GM23338 (cell line): ENCODE measurements at regions not wholly inside any gene's neighbourhood (a gene's known extent, or its start where the extent isn't known, plus 50 kb on each side); places are given as distances from the start of the nearest gene placed in this dataset.

Experiments
- ATAC-seq: fragments of 200-7000 bp; cut with Tn5 transposase; 3 replicates; pipeline ENCODE4 v1.9.1; 2020
- DNase-seq: peaks from one replicate; pipeline ENCODE4 v3.0.0-alpha.2; 2015; ENCODE audit warnings: low spot score
- H2AFZ ChIP-seq: fragments of 200-600 bp; sonication (generic); 2 replicates; pipeline ENCODE4 v1.8.0; 2016; ENCODE audit warnings: antibody characterized with exemption, mild to moderate bottlenecking, moderate library complexity
- H3F3A ChIP-seq: fragments of 200-600 bp; sonication (generic); replicated peaks from 2 replicates; pipeline ENCODE4 v1.8.0; 2017; ENCODE audit warnings: antibody characterized with exemption, mixed run types, low read depth
- H3K27ac ChIP-seq: fragments of 200-600 bp; sonication (generic); 2 replicates; pipeline ENCODE4 v1.6.1; 2016; ENCODE audit warnings: low read depth
- H3K27me3 ChIP-seq: fragments of 200-600 bp; sonication (generic); 2 replicates; pipeline ENCODE4 v1.8.0; 2016; ENCODE audit warnings: mild to moderate bottlenecking, mixed run types, moderate library complexity; ENCODE audit not compliant: insufficient read depth
- H3K36me3 ChIP-seq: fragments of 200-600 bp; sonication (generic); 2 replicates; pipeline ENCODE4 v1.8.0; 2016; ENCODE audit warnings: mild to moderate bottlenecking; ENCODE audit not compliant: insufficient read depth
- H3K4me1 ChIP-seq: fragments of 200-600 bp; sonication (generic); 2 replicates; pipeline ENCODE4 v1.8.0; 2016; ENCODE audit warnings: mild to moderate bottlenecking, moderate library complexity; ENCODE audit not compliant: insufficient read depth
- H3K4me2 ChIP-seq: fragments of 200-600 bp; sonication (generic); 2 replicates; pipeline ENCODE4 v1.7.1; 2017; ENCODE audit warnings: mixed run types
- H3K4me3 ChIP-seq: fragments of 200-600 bp; sonication (generic); 2 replicates; pipeline ENCODE4 v1.6.1; 2016; ENCODE audit warnings: mixed run types
- H3K79me2 ChIP-seq: fragments of 200-600 bp; sonication (generic); replicated peaks from 2 replicates; pipeline ENCODE4 v1.8.0; 2017; ENCODE audit warnings: mild to moderate bottlenecking; ENCODE audit not compliant: insufficient read depth
- H3K9me2 ChIP-seq: fragments of 200-600 bp; sonication (generic); 2 replicates; pipeline ENCODE4 v1.8.0; 2017; ENCODE audit not compliant: insufficient read depth
- H4K20me1 ChIP-seq: fragments of 200-600 bp; sonication (generic); replicated peaks from 2 replicates; pipeline ENCODE4 v1.8.0; 2017; ENCODE audit warnings: mild to moderate bottlenecking; ENCODE audit not compliant: insufficient read depth
- H3K27ac Mint-ChIP-seq: 2 replicates; pipeline ENCODE4 v1.8.0; 2020; ENCODE audit warnings: inconsistent platforms, mild to moderate bottlenecking, moderate library complexity, mixed read lengths
- H3K27me3 Mint-ChIP-seq: 3 replicates; pipeline ENCODE4 v1.8.0; 2022; ENCODE audit warnings: low read depth, mild to moderate bottlenecking, moderate library complexity, mixed read lengths, inconsistent platforms; ENCODE audit not compliant: insufficient read depth, poor library complexity
- H3K36me3 Mint-ChIP-seq: 3 replicates; pipeline ENCODE4 v1.8.0; 2021; ENCODE audit warnings: low read depth, mild to moderate bottlenecking, inconsistent platforms, moderate library complexity, mixed read lengths
- H3K4me1 Mint-ChIP-seq: 3 replicates; pipeline ENCODE4 v1.8.0; 2020; ENCODE audit warnings: mild to moderate bottlenecking, inconsistent platforms, mixed read lengths
- H3K4me3 Mint-ChIP-seq: 3 replicates; pipeline ENCODE4 v1.8.0; 2021; ENCODE audit warnings: moderate library complexity, mild to moderate bottlenecking, inconsistent platforms, mixed read lengths
- H3K9me3 Mint-ChIP-seq: 3 replicates; pipeline ENCODE4 v1.8.0; 2020; ENCODE audit warnings: moderate library complexity, mild to moderate bottlenecking, inconsistent platforms, mixed read lengths
- JUNB ChIP-seq: IDR thresholded peaks from one replicate; pipeline ENCODE4 v1.6.1; 2016; ENCODE audit warnings: antibody characterized with exemption; ENCODE audit not compliant: unreplicated experiment
- POLR2AphosphoS5 ChIP-seq: IDR thresholded peaks from 2 replicates; pipeline ENCODE4 v1.6.1; 2016; ENCODE audit warnings: antibody characterized with exemption, low read depth
- REST ChIP-seq: IDR thresholded peaks from one replicate; pipeline ENCODE4 v1.6.1; 2018; ENCODE audit warnings: antibody characterized with exemption; ENCODE audit not compliant: unreplicated experiment
- STAT1 ChIP-seq: IDR thresholded peaks from one replicate; pipeline ENCODE4 v1.6.1; 2016; ENCODE audit warnings: antibody characterized with exemption; ENCODE audit not compliant: unreplicated experiment
- ZNF114 ChIP-seq: fragments of 250-450 bp; sonication (Bioruptor Pico); IDR thresholded peaks from 2 replicates; pipeline ENCODE4 v1.5.0; 2020; ENCODE audit warnings: mild to moderate bottlenecking, moderate library complexity
- ZNF331 ChIP-seq: fragments of 250-450 bp; sonication (Bioruptor Pico); IDR thresholded peaks from 2 replicates; pipeline ENCODE4 v1.5.0; 2020; ENCODE audit warnings: low read depth, mild to moderate bottlenecking, moderate library complexity
- ZNF462 ChIP-seq: fragments of 250-450 bp; sonication (Bioruptor Pico); IDR thresholded peaks from 2 replicates; pipeline ENCODE4 v1.5.0; 2020; ENCODE audit warnings: mild to moderate bottlenecking, moderate library complexity
- TF ChIP-seq, protein P1 (sequence below), 2 experiments: fragments of 200-600 bp in 1 of 2; sonication (generic) in 1 of 2; conservative IDR thresholded peaks; 2 replicates each; pipeline versions ENCODE4 v1.5.1 to v1.6.1; 2016 to 2017; ENCODE audit warnings: antibody characterized with exemption in 2 of 2, low read depth in 2 of 2, mild to moderate bottlenecking in 2 of 2, moderate library complexity in 1 of 2

GRCh38 chr5:98101131-98101530 is 672.3 kb upstream of the RGMB start:
- TF ChIP-seq STAT1 (no peak), ZNF462 (CRISPR knock-in tag) (no peak), ZNF331 (CRISPR knock-in tag) (no peak), POLR2AphosphoS5 (no peak), JUNB (no peak), ZNF114 (CRISPR knock-in tag) (no peak), REST (no peak)
- TF ChIP-seq, protein P1, sequence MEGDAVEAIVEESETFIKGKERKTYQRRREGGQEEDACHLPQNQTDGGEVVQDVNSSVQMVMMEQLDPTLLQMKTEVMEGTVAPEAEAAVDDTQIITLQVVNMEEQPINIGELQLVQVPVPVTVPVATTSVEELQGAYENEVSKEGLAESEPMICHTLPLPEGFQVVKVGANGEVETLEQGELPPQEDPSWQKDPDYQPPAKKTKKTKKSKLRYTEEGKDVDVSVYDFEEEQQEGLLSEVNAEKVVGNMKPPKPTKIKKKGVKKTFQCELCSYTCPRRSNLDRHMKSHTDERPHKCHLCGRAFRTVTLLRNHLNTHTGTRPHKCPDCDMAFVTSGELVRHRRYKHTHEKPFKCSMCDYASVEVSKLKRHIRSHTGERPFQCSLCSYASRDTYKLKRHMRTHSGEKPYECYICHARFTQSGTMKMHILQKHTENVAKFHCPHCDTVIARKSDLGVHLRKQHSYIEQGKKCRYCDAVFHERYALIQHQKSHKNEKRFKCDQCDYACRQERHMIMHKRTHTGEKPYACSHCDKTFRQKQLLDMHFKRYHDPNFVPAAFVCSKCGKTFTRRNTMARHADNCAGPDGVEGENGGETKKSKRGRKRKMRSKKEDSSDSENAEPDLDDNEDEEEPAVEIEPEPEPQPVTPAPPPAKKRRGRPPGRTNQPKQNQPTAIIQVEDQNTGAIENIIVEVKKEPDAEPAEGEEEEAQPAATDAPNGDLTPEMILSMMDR (conservative IDR thresholded peaks at IDR 0.05; ENCODE audit: low read depth in 2 of 2): no peak
- ATAC-seq: no peak
- H3K4me1 Mint-ChIP-seq: peaks cover 6% of the 10 kb centered on the region

More at GRCh38 chr5:98101131-98101530, 672.3 kb upstream of the RGMB start:
- no peaks in the 10 kb centered on the region for H3F3A ChIP-seq
- H4K20me1 ChIP-seq: no peaks in the 10 kb centered on the region
- H3K27ac Mint-ChIP-seq: no peak overlapping the region
- H3K4me2 ChIP-seq: no peak overlapping the region
- H3K9me2 ChIP-seq: no peaks in the 10 kb centered on the region
- DNase-seq: no peak
- H3K27me3 ChIP-seq: no peaks in the 10 kb centered on the region
- H3K36me3 Mint-ChIP-seq: no peaks in the 10 kb centered on the region
- H3K4me1 ChIP-seq: peaks cover under 1% of the 10 kb centered on the region; the same call in 1 of the 2 replicates
- no peaks in the 10 kb centered on the region for H3K27me3 Mint-ChIP-seq
- no peaks in the 10 kb centered on the region for H3K36me3 ChIP-seq
- no peak overlapping the region for H3K4me3 Mint-ChIP-seq
- no peak overlapping the region for H2AFZ ChIP-seq
- no peaks in the 10 kb centered on the region for H3K79me2 ChIP-seq
- no peak overlapping the region for H3K4me3 ChIP-seq
- no peak overlapping the region for H3K27ac ChIP-seq
- H3K9me3 Mint-ChIP-seq: no peaks in the 10 kb centered on the region
